GM18867 (cell line): ENCODE measurements at regions not wholly inside any gene's neighbourhood (a gene's known extent, or its start where the extent isn't known, plus 50 kb on each side); places are given as distances from the start of the nearest gene placed in this dataset.
"Not testable (repeated sequence)": the region's sequence is repeated elsewhere in the genome, so short reads cannot be mapped to it uniquely, and the experiment has no call there.

ENCODE experiments used
- ATAC-seq: cut with Tn5 transposase; IDR thresholded peaks from one replicate; pipeline ENCODE4 v1.9.1; 2021; ENCODE audit warnings: mild to moderate bottlenecking, moderate library complexity; ENCODE audit not compliant: unreplicated experiment

- no peak for ATAC-seq
Measured at GRCh38 chr16:7278636-7279035, 54.0 kb upstream of the RBFOX1 start.

DNA sequence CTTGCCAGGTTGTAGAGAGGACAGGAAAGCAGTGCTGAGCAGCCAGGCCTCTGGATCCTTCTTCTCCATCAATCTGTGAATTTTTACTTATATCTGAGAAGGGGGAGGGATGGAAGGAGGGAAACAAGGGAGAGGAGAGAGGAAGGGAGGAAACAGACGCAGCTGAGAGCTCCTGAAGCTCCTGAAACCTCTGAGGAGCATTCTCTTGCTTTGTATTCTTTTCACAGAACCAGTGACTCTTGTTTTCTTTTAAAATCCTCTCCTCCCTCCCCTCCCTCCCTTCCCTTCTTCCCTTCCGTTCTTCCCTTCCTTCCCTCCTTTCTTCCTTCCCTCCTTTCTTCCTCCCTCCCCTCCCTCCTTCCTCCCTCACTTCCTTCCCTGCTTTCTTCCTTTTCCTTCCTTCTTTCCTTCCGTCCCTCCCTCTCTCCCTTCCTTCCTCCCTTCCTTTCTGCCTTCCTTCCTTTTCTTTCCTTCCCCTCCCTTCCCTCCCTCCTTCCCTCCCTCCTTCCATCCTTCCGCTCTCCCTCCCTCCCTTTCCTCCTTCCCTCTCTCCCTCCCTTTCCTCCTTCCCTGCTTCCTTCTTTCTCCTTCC, 60.0 kb upstream of the RBFOX1 start:
- ATAC-seq = no peak

DNA sequence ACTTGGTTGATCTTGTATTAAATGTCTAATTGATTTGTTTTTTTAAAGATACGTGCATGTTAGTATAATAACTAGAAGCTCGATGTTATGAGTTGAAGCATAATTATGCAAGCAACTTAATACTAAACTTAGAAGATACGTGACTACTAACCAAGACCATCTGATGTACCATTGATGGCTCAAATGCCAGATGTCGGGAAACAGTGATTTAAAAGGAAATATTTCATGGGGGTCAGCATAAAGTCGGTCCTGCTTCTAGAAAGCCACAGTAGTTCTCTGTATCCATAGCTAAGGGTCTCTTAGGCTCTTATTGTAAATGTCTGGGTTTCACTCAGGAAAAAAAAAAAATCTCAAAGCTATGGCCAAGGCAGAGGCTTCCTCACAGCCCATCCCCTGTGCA, 61.2 kb upstream of the RBFOX1 start:
- ATAC-seq = no peak

GRCh38 chr16:7270823-7271222, 61.8 kb upstream of the RBFOX1 start:
- ATAC-seq = no peak

- ATAC-seq = no peak
Measured at GRCh38 chr16:7270006-7270405, 62.6 kb upstream of the RBFOX1 start.

GRCh38 chr16:7268182-7268581, 64.5 kb upstream of the RBFOX1 start:
- ATAC-seq = no peak

- no peak for ATAC-seq
Measured at GRCh38 chr16:7257016-7257415, 75.6 kb upstream of the RBFOX1 start.

DNA sequence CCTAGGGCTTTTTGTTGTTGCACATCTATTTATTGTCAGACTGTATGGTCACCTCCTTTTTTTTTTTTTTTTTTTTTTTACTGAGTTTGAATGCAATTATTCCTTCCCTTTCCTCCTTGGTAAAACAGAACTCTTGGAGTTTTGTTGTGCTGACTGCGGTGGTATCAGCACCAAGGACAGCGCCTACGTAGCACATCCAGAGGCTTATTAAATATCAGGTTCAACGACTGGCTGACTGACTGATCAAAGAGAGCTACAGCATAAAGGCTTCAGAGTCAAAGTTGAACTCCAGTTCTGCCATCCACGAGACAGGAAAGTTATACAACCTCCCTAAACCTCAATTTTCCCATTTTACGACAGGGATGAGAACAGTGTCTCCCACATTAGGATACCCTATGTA, 86.1 kb upstream of the RBFOX1 start:
- ATAC-seq = no peak

DNA sequence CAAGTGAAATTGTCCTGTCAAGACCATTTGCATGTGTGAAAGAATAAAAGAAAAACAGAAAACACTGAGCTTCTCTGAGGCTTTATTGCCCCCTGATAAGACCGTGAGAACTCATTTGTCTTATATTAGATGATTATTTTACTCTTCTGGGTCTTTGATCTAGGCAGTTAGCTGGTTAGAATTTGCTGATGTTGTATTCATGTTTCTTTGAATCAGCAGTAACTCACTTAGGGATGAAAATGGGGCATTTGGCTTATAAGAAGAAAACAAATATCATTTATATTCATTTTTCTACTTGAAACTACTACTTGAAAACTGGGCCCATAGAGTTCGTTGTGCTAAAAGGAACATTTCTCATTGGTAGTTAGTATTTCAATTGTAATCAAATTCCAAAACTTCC, 93.1 kb upstream of the RBFOX1 start:
- no peak for ATAC-seq

GRCh38 chr16:7236824-7237410, 95.7 kb upstream of the RBFOX1 start:
- no peak for ATAC-seq

DNA sequence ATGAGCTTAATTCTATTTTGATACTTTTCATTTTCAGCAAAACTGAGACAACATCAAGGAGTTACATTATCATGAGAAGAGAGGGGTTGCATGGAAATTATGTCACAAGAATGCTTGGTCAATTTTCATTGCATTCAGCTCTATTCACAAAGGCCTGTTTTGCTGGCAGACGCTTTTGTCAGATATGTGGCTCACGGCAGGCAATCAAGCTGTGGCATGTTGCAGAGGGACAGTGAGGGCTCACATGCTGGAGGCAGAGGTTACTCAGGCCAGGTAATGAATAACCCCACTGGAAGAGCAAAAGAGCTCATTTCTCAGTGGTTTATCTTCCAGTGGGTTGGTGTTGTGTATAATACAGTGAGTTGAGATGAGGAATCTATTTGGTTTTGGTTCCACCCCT, 98.7 kb upstream of the RBFOX1 start:
- ATAC-seq = no peak

DNA sequence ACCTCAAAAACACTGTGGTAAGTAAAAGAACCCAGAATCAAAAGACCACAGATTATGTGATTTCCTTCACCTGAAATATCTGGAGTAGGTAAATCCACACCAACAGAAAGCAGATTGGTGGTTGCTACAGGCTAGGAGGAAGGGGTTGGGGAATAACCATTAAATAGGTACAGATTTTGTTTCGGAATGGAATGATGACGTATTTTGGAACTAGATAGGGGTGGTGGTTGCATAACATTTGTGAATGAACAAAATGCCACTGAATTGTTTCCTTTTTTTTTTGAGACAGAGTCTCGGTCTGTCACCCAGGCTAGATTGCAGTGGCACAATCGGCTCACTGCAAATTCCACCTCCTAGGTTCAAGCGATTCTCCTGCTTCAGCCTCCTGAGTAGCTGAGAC, 100.9 kb upstream of the RBFOX1 start:
- no peak for ATAC-seq

- ATAC-seq = not testable (repeated sequence)
Measured at GRCh38 chr16:7229433-7230218, 103.0 kb upstream of the RBFOX1 start.

- ATAC-seq = no peak
Measured at GRCh38 chr16:7227229-7227721, 105.4 kb upstream of the RBFOX1 start.

DNA sequence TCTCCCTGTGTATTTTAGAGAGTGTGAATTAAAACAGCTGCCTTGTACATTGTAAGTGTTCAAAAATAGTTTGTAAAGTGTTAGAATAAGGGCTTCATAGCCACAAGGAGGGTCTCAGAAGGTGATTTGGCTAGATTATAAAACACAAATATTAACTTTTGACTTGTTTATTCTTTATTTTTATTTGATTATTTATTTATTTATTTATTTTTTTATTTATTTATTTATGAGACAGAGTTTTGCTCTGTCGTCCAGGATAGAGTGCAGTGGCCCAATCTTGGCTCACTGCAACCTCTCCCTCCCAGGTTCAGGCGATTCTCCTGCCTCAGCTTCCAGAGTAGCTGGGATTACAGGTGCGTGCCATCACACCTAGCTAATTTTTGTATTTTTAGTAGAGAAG, 111.5 kb upstream of the RBFOX1 start:
- ATAC-seq = no peak

- ATAC-seq = no peak
Measured at GRCh38 chr16:7218936-7219335, 113.7 kb upstream of the RBFOX1 start.

DNA sequence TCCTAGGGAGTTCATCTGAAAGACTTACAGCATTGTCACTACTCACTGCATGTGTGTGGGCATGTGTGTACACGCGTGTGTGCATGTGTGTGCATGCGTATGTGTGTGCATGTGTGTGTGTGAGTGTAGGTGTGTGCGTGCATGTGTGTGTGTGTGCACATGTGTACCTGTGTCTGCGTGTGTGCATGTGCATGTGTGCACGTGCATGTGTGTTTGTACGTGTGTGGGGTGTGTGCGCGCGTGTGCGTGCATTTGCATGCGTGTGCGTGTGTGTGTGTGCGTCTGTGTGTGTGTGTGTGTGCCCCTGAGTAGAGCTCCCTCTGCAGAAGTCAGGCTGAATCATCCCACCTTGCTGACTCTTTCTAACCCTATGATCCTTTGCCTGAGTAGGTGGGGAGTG, 114.8 kb upstream of the RBFOX1 start:
- ATAC-seq = no peak

GRCh38 chr16:7216719-7217118, 115.9 kb upstream of the RBFOX1 start:
- no peak for ATAC-seq

GRCh38 chr16:7211781-7212180, 120.9 kb upstream of the RBFOX1 start:
- no peak for ATAC-seq

- no peak for ATAC-seq
Measured at GRCh38 chr16:7209598-7209997, 123.0 kb upstream of the RBFOX1 start.

DNA sequence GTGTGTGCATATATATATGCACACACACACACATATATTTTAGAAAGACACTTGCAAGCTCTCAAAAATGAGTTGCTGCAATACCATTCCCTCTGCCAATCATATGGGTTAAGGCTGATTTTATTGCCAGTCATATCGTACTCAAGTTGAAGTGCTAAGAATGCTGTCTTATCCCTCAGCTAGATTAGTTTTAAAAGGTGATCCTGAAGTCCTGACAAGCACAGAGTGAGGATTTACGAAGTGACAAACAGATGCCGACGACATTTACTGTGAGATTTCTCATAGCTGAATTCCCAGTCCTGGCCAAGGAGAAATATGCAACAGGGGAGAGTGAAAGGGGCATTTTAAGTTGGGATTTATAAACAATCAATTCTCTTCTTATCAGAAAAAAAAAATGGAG, 126.2 kb upstream of the RBFOX1 start:
- no peak for ATAC-seq

DNA sequence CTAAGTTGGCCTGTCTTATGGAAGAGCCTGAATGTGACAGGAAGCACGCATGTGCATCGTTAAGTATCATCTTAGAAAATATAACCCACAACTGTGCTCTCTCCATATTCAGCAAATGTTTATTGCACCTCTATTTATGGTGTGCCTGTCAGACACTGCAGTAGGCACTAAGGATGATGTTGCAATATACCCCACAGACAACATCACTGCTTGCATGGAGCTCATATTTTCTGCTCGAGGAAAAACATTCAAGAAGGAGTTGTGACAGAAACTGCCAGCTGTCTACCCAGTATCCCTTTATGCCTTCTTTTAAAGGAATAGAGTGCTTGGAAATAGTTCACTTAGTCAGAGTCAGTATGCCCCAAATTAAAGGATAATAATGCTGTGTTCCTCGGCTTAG, 132.3 kb upstream of the RBFOX1 start:
- no peak for ATAC-seq
